ENCODE measurements at regions not wholly inside any gene's neighbourhood (a gene's known extent, or its start where the extent isn't known, plus 50 kb on each side); places are given as distances from the start of the nearest gene placed in this dataset.

DNA sequence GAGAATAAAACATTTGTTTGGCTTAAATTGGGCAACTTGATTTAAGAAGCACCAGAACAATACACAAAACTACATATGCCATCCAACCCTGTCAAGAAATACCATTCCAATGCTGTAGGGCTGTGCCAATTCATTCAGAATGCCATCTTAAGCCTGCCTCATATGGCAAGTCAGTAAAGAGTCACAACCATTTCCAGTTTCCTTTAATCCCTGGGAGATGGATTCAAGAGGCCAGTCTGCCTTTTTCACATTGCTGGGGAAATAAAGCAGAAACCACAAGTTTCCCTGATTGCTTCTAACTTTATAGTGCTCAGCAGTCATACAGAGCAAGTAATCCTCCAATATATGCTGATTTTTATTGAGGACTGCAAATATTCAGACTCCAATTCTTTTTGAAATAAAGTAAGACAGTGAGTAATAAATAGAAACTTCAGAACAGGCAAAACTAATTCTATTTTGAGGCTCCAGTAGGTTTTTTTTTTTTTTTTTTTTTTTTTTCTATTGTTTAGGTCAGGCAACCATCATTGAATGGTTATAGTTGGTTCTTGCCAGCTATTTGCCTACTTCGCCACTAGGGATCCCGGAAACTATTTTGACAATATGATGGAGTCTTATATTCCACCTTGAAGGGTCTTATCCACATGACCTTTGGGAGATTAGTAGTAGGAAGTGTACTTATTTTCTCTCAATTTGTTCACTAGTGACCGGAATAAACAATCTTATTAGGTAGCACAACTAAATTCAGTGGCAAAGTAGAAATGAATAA, 400.9 kb upstream of the MEF2C start:
- no peaks in the 10 kb centered on the region for H3K9me2 ChIP-seq (ENCODE audit: insufficient read depth, low read length)
- H3K4me3 ChIP-seq (ENCODE audit: low read length): no peak overlapping the region
- no peak for TF ChIP-seq POLR2AphosphoS5 (IDR thresholded peaks at IDR 0.05)
- TF ChIP-seq RAD21 (conservative IDR thresholded peaks at IDR 0.05): no peak
- no peak for TF ChIP-seq EP300 (conservative IDR thresholded peaks at IDR 0.05; ENCODE audit: poor library complexity, severe bottlenecking)
- no peak for TF ChIP-seq EZH2 (IDR thresholded peaks at IDR 0.05; ENCODE audit: borderline replicate concordance, insufficient read depth, low read length, poor library complexity, severe bottlenecking)
- no peak for TF ChIP-seq TAF1 (IDR thresholded peaks at IDR 0.05; ENCODE audit: low read depth)
- TF ChIP-seq, protein P1, sequence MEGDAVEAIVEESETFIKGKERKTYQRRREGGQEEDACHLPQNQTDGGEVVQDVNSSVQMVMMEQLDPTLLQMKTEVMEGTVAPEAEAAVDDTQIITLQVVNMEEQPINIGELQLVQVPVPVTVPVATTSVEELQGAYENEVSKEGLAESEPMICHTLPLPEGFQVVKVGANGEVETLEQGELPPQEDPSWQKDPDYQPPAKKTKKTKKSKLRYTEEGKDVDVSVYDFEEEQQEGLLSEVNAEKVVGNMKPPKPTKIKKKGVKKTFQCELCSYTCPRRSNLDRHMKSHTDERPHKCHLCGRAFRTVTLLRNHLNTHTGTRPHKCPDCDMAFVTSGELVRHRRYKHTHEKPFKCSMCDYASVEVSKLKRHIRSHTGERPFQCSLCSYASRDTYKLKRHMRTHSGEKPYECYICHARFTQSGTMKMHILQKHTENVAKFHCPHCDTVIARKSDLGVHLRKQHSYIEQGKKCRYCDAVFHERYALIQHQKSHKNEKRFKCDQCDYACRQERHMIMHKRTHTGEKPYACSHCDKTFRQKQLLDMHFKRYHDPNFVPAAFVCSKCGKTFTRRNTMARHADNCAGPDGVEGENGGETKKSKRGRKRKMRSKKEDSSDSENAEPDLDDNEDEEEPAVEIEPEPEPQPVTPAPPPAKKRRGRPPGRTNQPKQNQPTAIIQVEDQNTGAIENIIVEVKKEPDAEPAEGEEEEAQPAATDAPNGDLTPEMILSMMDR (IDR thresholded peaks at IDR 0.05; ENCODE audit: poor library complexity, severe bottlenecking): no peak
- TF ChIP-seq, protein P2, sequence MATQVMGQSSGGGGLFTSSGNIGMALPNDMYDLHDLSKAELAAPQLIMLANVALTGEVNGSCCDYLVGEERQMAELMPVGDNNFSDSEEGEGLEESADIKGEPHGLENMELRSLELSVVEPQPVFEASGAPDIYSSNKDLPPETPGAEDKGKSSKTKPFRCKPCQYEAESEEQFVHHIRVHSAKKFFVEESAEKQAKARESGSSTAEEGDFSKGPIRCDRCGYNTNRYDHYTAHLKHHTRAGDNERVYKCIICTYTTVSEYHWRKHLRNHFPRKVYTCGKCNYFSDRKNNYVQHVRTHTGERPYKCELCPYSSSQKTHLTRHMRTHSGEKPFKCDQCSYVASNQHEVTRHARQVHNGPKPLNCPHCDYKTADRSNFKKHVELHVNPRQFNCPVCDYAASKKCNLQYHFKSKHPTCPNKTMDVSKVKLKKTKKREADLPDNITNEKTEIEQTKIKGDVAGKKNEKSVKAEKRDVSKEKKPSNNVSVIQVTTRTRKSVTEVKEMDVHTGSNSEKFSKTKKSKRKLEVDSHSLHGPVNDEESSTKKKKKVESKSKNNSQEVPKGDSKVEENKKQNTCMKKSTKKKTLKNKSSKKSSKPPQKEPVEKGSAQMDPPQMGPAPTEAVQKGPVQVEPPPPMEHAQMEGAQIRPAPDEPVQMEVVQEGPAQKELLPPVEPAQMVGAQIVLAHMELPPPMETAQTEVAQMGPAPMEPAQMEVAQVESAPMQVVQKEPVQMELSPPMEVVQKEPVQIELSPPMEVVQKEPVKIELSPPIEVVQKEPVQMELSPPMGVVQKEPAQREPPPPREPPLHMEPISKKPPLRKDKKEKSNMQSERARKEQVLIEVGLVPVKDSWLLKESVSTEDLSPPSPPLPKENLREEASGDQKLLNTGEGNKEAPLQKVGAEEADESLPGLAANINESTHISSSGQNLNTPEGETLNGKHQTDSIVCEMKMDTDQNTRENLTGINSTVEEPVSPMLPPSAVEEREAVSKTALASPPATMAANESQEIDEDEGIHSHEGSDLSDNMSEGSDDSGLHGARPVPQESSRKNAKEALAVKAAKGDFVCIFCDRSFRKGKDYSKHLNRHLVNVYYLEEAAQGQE (IDR thresholded peaks at IDR 0.05; ENCODE audit: borderline replicate concordance): no peak
- TF ChIP-seq SMC3 (conservative IDR thresholded peaks at IDR 0.05; ENCODE audit: poor library complexity): no peak
- no peak for TF ChIP-seq MXI1 (conservative IDR thresholded peaks at IDR 0.05; ENCODE audit: poor library complexity, severe bottlenecking)
- no peak overlapping the region for H2AFZ ChIP-seq (ENCODE audit: low read depth, low read length)
- no peaks in the 10 kb centered on the region for H3F3A ChIP-seq (ENCODE audit: insufficient read depth, low read length, poor library complexity, severe bottlenecking)
- H3K79me2 ChIP-seq (replicated peaks; ENCODE audit: insufficient read depth, low read length): no peaks in the 10 kb centered on the region
- H3K27ac ChIP-seq (ENCODE audit: low read length): no peak overlapping the region
- no peaks in the 10 kb centered on the region for H3K27me3 ChIP-seq (ENCODE audit: insufficient read depth, low read depth, low read length)
- no peaks in the 10 kb centered on the region for H4K20me1 ChIP-seq (ENCODE audit: insufficient read depth)
- H3K9ac ChIP-seq (ENCODE audit: low read length): no peak overlapping the region
- H3K4me2 ChIP-seq (ENCODE audit: low read length): no peak overlapping the region
- no peaks in the 10 kb centered on the region for H3K36me3 ChIP-seq (ENCODE audit: insufficient read depth, low read length)
- H3K9me3 ChIP-seq (ENCODE audit: low read length): no peaks in the 10 kb centered on the region

DNA sequence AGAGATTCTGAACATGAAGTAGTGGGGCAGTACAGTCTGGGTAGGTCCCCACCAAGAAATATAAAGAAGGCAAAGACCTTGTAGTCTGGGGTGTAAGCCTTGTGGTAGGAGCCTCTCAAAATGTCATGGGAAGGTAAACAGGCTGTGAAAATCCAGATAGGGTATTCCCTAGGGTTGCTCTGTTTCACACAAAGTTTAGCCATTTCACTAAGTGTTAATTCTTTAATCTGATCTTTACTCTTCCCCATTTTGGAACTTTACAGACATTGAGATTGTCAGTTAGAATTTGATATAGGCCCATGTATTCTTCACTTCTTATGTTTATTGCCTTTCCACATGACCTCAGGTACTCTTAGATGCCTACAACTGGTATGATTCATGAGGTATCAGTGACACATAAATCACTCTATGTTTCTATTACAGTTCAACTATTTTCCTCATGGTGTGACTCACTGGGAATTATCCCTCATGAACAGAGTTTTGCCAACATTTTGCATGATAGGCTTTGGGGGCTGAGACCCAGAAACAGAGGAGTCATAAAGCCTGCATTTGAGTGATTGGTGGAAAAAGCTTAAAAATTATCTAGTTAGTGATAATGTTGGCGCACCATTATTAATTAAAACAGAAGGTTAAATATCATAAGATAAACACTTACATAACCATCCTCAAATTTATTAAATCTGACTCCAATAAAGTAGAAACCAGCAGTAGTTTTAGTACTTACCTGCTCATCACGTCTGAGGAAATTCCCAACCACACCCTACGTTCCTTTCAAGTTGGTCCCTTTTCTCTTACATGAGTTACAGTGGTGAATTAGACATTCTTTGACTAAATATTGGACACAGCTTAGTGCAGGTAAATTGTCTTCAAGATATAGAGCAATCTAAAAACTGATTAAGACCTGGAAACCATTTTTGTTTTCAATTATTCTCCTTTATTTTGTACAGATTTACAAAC, 399.8 kb upstream of the MEF2C start:
- H3K27me3 ChIP-seq (ENCODE audit: insufficient read depth, low read depth, low read length): no peaks in the 10 kb centered on the region
- H3K4me2 ChIP-seq (ENCODE audit: low read length): no peak overlapping the region
- no peak overlapping the region for H2AFZ ChIP-seq (ENCODE audit: low read depth, low read length)
- no peak overlapping the region for H3K9ac ChIP-seq (ENCODE audit: low read length)
- H3K4me3 ChIP-seq (ENCODE audit: low read length): no peak overlapping the region
- H3K79me2 ChIP-seq (replicated peaks; ENCODE audit: insufficient read depth, low read length): no peaks in the 10 kb centered on the region
- TF ChIP-seq EZH2 (IDR thresholded peaks at IDR 0.05; ENCODE audit: borderline replicate concordance, insufficient read depth, low read length, poor library complexity, severe bottlenecking) (no peak), TAF1 (IDR thresholded peaks at IDR 0.05; ENCODE audit: low read depth) (no peak), SMC3 (conservative IDR thresholded peaks at IDR 0.05; ENCODE audit: poor library complexity) (no peak), EP300 (conservative IDR thresholded peaks at IDR 0.05; ENCODE audit: poor library complexity, severe bottlenecking) (no peak), POLR2AphosphoS5 (IDR thresholded peaks at IDR 0.05) (no peak), RAD21 (conservative IDR thresholded peaks at IDR 0.05) (no peak), MXI1 (conservative IDR thresholded peaks at IDR 0.05; ENCODE audit: poor library complexity, severe bottlenecking) (no peak)
- TF ChIP-seq, protein P2 (IDR thresholded peaks at IDR 0.05; ENCODE audit: borderline replicate concordance): no peak
- TF ChIP-seq, protein P1 (IDR thresholded peaks at IDR 0.05; ENCODE audit: poor library complexity, severe bottlenecking): no peak
- H3F3A ChIP-seq (ENCODE audit: insufficient read depth, low read length, poor library complexity, severe bottlenecking): no peaks in the 10 kb centered on the region
- H3K9me3 ChIP-seq (ENCODE audit: low read length): no peaks in the 10 kb centered on the region
- no peaks in the 10 kb centered on the region for H3K9me2 ChIP-seq (ENCODE audit: insufficient read depth, low read length)
- no peaks in the 10 kb centered on the region for H4K20me1 ChIP-seq (ENCODE audit: insufficient read depth)
- no peak overlapping the region for H3K27ac ChIP-seq (ENCODE audit: low read length)
- H3K36me3 ChIP-seq (ENCODE audit: insufficient read depth, low read length): no peaks in the 10 kb centered on the region

Data from neural cell (in vitro differentiated cells).